H1 (cell line): ENCODE measurements at regions not wholly inside any gene's neighbourhood (a gene's known extent, or its start where the extent isn't known, plus 50 kb on each side); places are given as distances from the start of the nearest gene placed in this dataset.

Source experiments
- CTCF ChIA-PET: fragments of 300-600 bp; sonication (Branson Sonifier 250); formaldehyde crosslinking; loops from one replicate; lab custom pipeline; 2021; ENCODE audit not compliant: partially characterized antibody; lab: Charles Lee
- POLR2A ChIA-PET: fragments of 300-600 bp; sonication (Branson Sonifier 250); formaldehyde crosslinking; loops from one replicate; lab custom pipeline; 2021; ENCODE audit warnings: inconsistent platforms; ENCODE audit not compliant: partially characterized antibody; lab: Charles Lee
- DNase-seq, 2 experiments: peaks; one replicate each; pipeline versions ENCODE4 v3.0.0 to v3.0.0-alpha.2; 2010 to 2022; ENCODE audit warnings: low spot score in 2 of 2, low read depth in 1 of 2, mixed read lengths in 1 of 2
- FAIRE-seq: peaks from 2 replicates; lab custom pipeline; 2011; peaks lifted over from hg19 to GRCh38; lab: Jason Lieb, UNC
- H2AFZ ChIP-seq: 2 replicates; pipeline ENCODE4 v1.8.1; 2012; ENCODE audit warnings: low read length, inconsistent platforms
- H2AK5ac ChIP-seq: 2 replicates; pipeline ENCODE4 v1.6.1; 2013; ENCODE audit warnings: low read depth, low read length
- H2BK120ac ChIP-seq: replicated peaks from 2 replicates; pipeline ENCODE3; 2013; ENCODE audit warnings: low read depth, low read length, inconsistent platforms
- H2BK12ac ChIP-seq: 2 replicates; pipeline ENCODE4 v1.6.1; 2013; ENCODE audit warnings: low read depth, low read length
- H2BK15ac ChIP-seq: 2 replicates; pipeline ENCODE4 v1.6.1; 2013; ENCODE audit warnings: low read length
- H2BK20ac ChIP-seq: 2 replicates; pipeline ENCODE4 v1.6.1; 2013; ENCODE audit warnings: low read length
- H2BK5ac ChIP-seq: 2 replicates; pipeline ENCODE4 v1.6.1; 2013; ENCODE audit warnings: low read depth, low read length
- H3K14ac ChIP-seq: 2 replicates; pipeline ENCODE4 v1.6.1; 2013; ENCODE audit warnings: inconsistent platforms; ENCODE audit not compliant: insufficient read length
- H3K18ac ChIP-seq: 2 replicates; pipeline ENCODE4 v1.6.1; 2013; ENCODE audit warnings: low read length; ENCODE audit errors: extremely low read depth
- H3K23ac ChIP-seq: 2 replicates; pipeline ENCODE4 v1.6.1; 2013; ENCODE audit warnings: inconsistent platforms; ENCODE audit not compliant: insufficient read length
- H3K23me2 ChIP-seq: 2 replicates; pipeline ENCODE4 v1.6.1; 2013; ENCODE audit warnings: low read depth, low read length
- H3K27ac ChIP-seq: 2 replicates; pipeline ENCODE4 v1.6.1; 2011; ENCODE audit warnings: low read depth, low read length, inconsistent platforms
- H3K27me3 ChIP-seq, 4 experiments: replicated peaks in 1 of 4; 1 replicate in 1 of 4; 2 replicates in 3 of 4; pipeline versions ENCODE4 v1.6.1 to v1.8.1; 2011 to 2013; ENCODE audit warnings: low read length in 3 of 4, mild to moderate bottlenecking in 3 of 4, inconsistent platforms in 2 of 4, mixed read lengths in 2 of 4, moderate library complexity in 1 of 4; ENCODE audit not compliant: control insufficient read depth in 3 of 4, insufficient read depth in 3 of 4; ENCODE audit errors: extremely low read depth in 1 of 4
- H3K36me3 ChIP-seq, 4 experiments: 2 replicates each; pipeline versions ENCODE4 v1.6.1 to v1.8.1; 2011 to 2013; ENCODE audit warnings: mild to moderate bottlenecking in 4 of 4, low read length in 3 of 4, moderate library complexity in 2 of 4, control low read depth in 1 of 4, inconsistent platforms in 1 of 4; ENCODE audit not compliant: insufficient read depth in 4 of 4, control insufficient read depth in 2 of 4
- H3K4ac ChIP-seq: replicated peaks from 2 replicates; pipeline ENCODE3; 2013; ENCODE audit warnings: low read length, low read depth, mixed read lengths, inconsistent platforms; ENCODE audit not compliant: insufficient read length
- H3K4me1 ChIP-seq, 4 experiments: replicated peaks in 1 of 4; 1 replicate in 1 of 4; 2 replicates in 3 of 4; pipeline versions ENCODE4 v1.6.1 to v1.8.1; 2011 to 2013; ENCODE audit warnings: low read length in 3 of 4, inconsistent platforms in 2 of 4, mixed read lengths in 1 of 4; ENCODE audit not compliant: insufficient read depth in 4 of 4, control insufficient read depth in 3 of 4
- H3K4me2 ChIP-seq, 2 experiments: 2 replicates each; pipeline versions ENCODE4 v1.6.1 to v1.8.1; 2011 to 2013; ENCODE audit warnings: low read depth in 2 of 2, low read length in 2 of 2, control low read depth in 1 of 2, inconsistent platforms in 1 of 2, mild to moderate bottlenecking in 1 of 2; ENCODE audit not compliant: insufficient read depth in 1 of 2
- H3K4me3 ChIP-seq, 4 experiments: fragments of 200-600, 300-600 bp in 1 of 4; sonication (generic), shearing (Covaris generic), sonication (Bioruptor Twin) in 1 of 4; 2 replicates each; pipeline versions ENCODE4 v1.5.1 to v1.8.1; 2011 to 2016; ENCODE audit warnings: low read length in 4 of 4, low read depth in 3 of 4, control low read depth in 2 of 4, inconsistent platforms in 2 of 4, mild to moderate bottlenecking in 2 of 4, mixed read lengths in 1 of 4, moderate library complexity in 1 of 4; ENCODE audit not compliant: insufficient read depth in 2 of 4; ENCODE audit errors: extremely low read depth in 1 of 4
- H3K56ac ChIP-seq: replicated peaks from 2 replicates; pipeline ENCODE3; 2013; ENCODE audit warnings: low read depth, mild to moderate bottlenecking, mixed read lengths, low read length, inconsistent platforms; ENCODE audit not compliant: insufficient read length
- H3K79me1 ChIP-seq: 2 replicates; pipeline ENCODE4 v1.6.1; 2013; ENCODE audit warnings: low read depth, low read length, control low read depth
- H3K79me2 ChIP-seq, 2 experiments: 2 replicates each; pipeline versions ENCODE4 v1.6.1 to v1.8.1; 2012 to 2013; ENCODE audit warnings: low read length in 2 of 2, mild to moderate bottlenecking in 2 of 2, inconsistent platforms in 1 of 2; ENCODE audit not compliant: insufficient read depth in 2 of 2, control insufficient read depth in 1 of 2
- H3K9ac ChIP-seq, 4 experiments: replicated peaks in 1 of 4; 1 replicate in 1 of 4; 2 replicates in 3 of 4; pipeline versions ENCODE4 v1.6.1 to v1.8.1; 2011 to 2013; ENCODE audit warnings: low read depth in 3 of 4, low read length in 3 of 4, control low read depth in 2 of 4, mild to moderate bottlenecking in 2 of 4, moderate library complexity in 2 of 4, inconsistent platforms in 1 of 4; ENCODE audit errors: extremely low read depth in 1 of 4
- H3K9me3 ChIP-seq, 2 experiments: 2 replicates each; pipeline versions ENCODE4 v1.6.1 to v1.8.1; 2012 to 2013; ENCODE audit warnings: mild to moderate bottlenecking in 2 of 2, moderate library complexity in 2 of 2, control low read depth in 1 of 2, inconsistent platforms in 1 of 2, low read depth in 1 of 2, low read length in 1 of 2, mixed read lengths in 1 of 2; ENCODE audit not compliant: insufficient read depth in 2 of 2
- H4K20me1 ChIP-seq, 2 experiments: replicated peaks in 1 of 2; 2 replicates each; pipeline versions ENCODE3 to v1.8.1; 2011 to 2013; ENCODE audit warnings: inconsistent platforms in 2 of 2, low read length in 2 of 2, mild to moderate bottlenecking in 1 of 2; ENCODE audit not compliant: insufficient read depth in 2 of 2, control insufficient read depth in 1 of 2
- H4K5ac ChIP-seq: 2 replicates; pipeline ENCODE4 v1.6.1; 2013; ENCODE audit warnings: low read length, low read depth, mixed read lengths, inconsistent platforms; ENCODE audit not compliant: insufficient read length
- H4K8ac ChIP-seq: 2 replicates; pipeline ENCODE4 v1.8.0; 2013; ENCODE audit warnings: mild to moderate bottlenecking, moderate library complexity, low read length, inconsistent platforms; ENCODE audit not compliant: insufficient read depth; ENCODE audit errors: extremely low read depth
- H4K91ac ChIP-seq: replicated peaks from 2 replicates; pipeline ENCODE3; 2013; ENCODE audit warnings: low read length, mixed read lengths, inconsistent platforms; ENCODE audit not compliant: insufficient read length
- POU5F1 ChIP-seq: IDR thresholded peaks from 2 replicates; pipeline ENCODE4 v1.6.1; 2011; ENCODE audit warnings: low read depth, mild to moderate bottlenecking, low read length, moderate library complexity
- WGBS, 2 experiments: shearing (Covaris generic) in 1 of 2; methylation state at CpG; one replicate each; pipeline versions ENCODE4 v1.1.6 to v1.1.7; 2013 to 2015; ENCODE audit warnings: low lambda C conversion rate in 2 of 2, mixed read lengths in 2 of 2, inconsistent platforms in 1 of 2, low coverage in 1 of 2, missing lambda C conversion rate in 1 of 2; ENCODE audit not compliant: insufficient replicate concordance in 2 of 2, insufficient coverage in 1 of 2, insufficient read length in 1 of 2; ENCODE audit errors: extremely low coverage in 1 of 2, missing lambda C conversion rate in 1 of 2; 5-methylcytosine and 5-hydroxymethylcytosine counted together

DNA sequence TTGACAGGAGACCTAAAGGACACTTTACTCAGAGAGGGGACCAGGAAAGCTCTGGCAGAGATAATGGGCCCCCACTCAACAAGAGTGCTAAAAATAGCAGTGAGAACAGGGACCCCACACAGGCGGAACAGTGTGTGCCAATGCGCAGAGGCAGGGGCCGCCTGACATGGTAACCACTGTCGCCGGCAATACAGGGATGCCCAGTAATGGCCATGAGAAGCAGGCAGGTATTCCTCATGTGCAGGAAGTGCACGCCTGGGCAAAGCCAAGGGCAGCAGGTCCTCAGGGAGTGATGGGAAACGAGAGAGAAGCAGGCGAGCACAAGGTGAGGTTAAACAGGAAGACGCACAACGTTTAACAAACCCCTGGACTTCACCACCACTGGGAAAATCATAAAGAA is 757.1 kb downstream of the LIG4 start:
- no peak overlapping the region for H3K18ac ChIP-seq
- H3K4me2 ChIP-seq: no peak overlapping the region; a peak in 1 of 4 replicates
- no peak for TF ChIP-seq POU5F1
- CTCF ChIA-PET: interaction anchor here (1.2 to 1.4 kb wide), 3 partner anchors 11 to 254 kb away, joined by 3 to 4 read pairs (median 3); no protein-coding TSS in a partner anchor
- FAIRE-seq: no peak
- no peak overlapping the region for H2AFZ ChIP-seq
- no peak overlapping the region for H2AK5ac ChIP-seq
- no peak overlapping the region; the same call in 1 of the 2 replicates for H4K8ac ChIP-seq
- no peak for DNase-seq
- H3K4ac ChIP-seq: no peak overlapping the region
- peaks cover 0 to 8% (median 0%) of the 10 kb centered on the region in 4 experiments; a peak in 2 of 7 replicates for H3K4me1 ChIP-seq
- no peak overlapping the region for H2BK120ac ChIP-seq
- no peak overlapping the region for H3K27ac ChIP-seq
- no peak overlapping the region for H3K9ac ChIP-seq
- no peak overlapping the region for H3K14ac ChIP-seq
- H4K5ac ChIP-seq: no peak overlapping the region
- no peak overlapping the region for H3K56ac ChIP-seq
- POLR2A ChIA-PET: no interaction called here
- H3K79me2 ChIP-seq: no peaks in the 10 kb centered on the region
- no peaks in the 10 kb centered on the region for H4K20me1 ChIP-seq
- no peak overlapping the region for H2BK12ac ChIP-seq
- peaks cover 11% of the 10 kb centered on the region in 2 experiments; a peak in 2 of 4 replicates for H3K9me3 ChIP-seq
- H3K23me2 ChIP-seq: no peaks in the 10 kb centered on the region
- H2BK20ac ChIP-seq: no peak overlapping the region
- H3K4me3 ChIP-seq: no peak overlapping the region
- no peak overlapping the region for H2BK5ac ChIP-seq
- no peaks in the 10 kb centered on the region for H3K79me1 ChIP-seq
- no peaks in the 10 kb centered on the region for H3K36me3 ChIP-seq
- 95% methylated on average over 10 of the region's 10 CpGs; no CpG with 5 or more reads in 1 of the 2 experiments for WGBS, 2 experiments
- no peak overlapping the region for H3K23ac ChIP-seq
- no peaks in the 10 kb centered on the region for H3K27me3 ChIP-seq
- H2BK15ac ChIP-seq: no peak overlapping the region
- H4K91ac ChIP-seq: no peak overlapping the region
